Stimulated activated CD8-positive, alpha-beta memory T cell treated with anti-CD3 and anti-CD28 coated beads, Interleukin-12 subunit alpha, Interleukin-12 subunit beta, amount 100 ng/mL, for 24 hours (primary cell): ENCODE measurements at regions not wholly inside any gene's neighbourhood (a gene's known extent, or its start where the extent isn't known, plus 50 kb on each side); places are given as distances from the start of the nearest gene placed in this dataset.

Experiments
- DNase-seq: peaks from one replicate; pipeline ENCODE4 v3.0.0-alpha.2; 2020; ENCODE audit errors: extremely low read depth

GRCh38 chr9:80841888-80842287 is 847.5 kb downstream of the TLE1 start:
- no peak for DNase-seq

- DNase-seq, result no peak
These were observed 849.3 kb downstream of the TLE1 start for GRCh38 chr9:80839821-80840675.

- DNase-seq, result no peak
These were observed 853.3 kb downstream of the TLE1 start for GRCh38 chr9:80836013-80836412.

DNA sequence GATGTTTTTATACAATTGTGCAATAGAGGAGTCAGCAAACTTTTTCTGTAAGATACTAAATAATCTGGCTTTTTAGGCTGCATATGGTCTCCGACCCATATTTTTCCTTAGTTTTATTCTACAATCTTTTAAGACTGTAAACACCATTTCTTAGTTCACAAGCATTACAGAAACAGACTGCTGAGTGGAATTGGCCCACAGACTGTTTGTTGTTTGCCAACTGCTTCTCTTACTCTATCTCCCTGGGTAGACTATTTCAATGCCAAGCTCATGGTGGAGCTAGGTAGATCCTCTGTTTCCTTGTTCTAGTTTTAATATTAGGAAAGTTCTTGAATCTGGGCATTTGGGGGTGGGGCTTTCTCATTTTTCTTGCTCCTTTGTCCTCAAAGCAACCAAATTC is 857.6 kb downstream of the TLE1 start:
- no peak for DNase-seq

DNA sequence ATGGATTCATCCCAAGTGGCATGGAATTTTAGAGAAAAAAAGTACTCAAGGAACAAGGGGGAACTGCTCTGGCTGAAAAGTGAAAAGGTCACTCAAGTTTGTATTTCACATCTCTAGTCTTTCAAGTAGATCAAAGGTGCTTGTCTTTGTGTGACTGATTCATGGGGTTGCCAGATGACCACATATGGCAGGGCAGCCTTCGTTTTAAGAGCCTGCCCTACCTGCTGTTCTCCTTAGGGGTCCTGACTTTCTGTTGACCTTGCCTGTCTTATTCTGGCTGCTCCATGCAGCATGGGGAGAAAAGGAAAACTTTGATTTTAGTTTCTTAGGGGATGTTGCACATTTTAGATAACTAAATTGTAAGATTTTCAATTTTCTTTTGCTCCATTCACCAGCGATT is 877.7 kb downstream of the TLE1 start:
- no peak for DNase-seq

DNA sequence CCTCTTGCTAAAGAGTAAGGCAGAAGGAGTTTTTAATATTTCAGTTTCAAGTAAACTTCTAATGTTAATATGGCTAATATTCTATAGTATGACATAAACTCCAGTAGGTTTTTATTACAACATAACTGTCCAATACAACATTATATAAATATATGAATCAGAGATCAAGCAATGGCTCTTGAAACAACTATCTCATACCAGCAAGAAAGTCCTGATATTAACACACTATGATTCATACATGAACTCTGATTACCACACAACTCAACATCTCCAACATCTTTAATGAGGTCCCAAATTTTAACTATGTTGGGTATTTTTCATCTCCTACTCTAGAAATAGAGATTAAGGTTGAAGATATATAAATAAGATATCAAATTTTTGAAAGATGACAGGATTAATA is 878.3 kb downstream of the TLE1 start:
- DNase-seq, result no peak

GRCh38 chr9:80806671-80807070 is 882.7 kb downstream of the TLE1 start:
- DNase-seq, result no peak

GRCh38 chr9:80804873-80805272 is 884.5 kb downstream of the TLE1 start:
- no peak for DNase-seq

DNA sequence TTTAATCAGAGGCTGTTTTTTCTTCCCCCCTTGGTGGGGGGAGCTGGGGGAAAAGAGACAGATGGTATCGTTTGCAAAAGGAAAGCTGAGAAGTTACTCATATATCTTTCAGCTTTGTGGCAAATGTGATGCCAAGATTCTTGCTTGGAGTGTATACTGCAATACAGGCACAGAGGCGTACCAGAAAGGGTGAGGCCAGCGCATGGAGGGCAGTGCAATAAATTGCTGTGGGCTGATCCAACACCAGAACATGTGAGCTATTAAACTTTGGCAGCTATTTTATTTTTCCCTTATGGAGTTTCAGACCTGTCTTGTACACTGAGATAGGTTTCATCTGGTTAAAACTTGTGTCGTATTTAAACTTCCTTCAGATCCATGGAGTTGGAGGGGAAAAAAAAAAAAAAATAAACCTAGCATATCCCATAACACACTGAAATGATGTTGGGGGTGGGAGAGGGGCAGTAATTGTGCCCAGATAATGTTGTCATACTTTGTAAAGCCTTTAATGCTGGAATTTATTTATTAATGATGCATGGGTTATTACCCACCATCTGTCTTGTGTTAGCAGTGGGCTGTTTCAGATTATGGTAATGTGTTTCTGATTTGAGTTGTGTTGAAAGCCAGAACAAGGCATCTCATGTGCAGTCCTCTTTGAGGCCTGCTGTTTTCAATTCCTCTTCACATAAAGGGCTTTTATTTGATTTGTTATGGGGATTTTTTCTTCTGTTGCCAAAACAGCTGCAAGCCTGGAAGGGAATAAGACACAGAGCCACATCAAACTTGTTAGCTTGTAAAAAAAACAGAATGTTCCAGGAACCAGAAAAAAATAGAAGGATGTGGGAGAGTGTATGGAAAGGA is 891.3 kb downstream of the TLE1 start:
- no peak for DNase-seq

DNA sequence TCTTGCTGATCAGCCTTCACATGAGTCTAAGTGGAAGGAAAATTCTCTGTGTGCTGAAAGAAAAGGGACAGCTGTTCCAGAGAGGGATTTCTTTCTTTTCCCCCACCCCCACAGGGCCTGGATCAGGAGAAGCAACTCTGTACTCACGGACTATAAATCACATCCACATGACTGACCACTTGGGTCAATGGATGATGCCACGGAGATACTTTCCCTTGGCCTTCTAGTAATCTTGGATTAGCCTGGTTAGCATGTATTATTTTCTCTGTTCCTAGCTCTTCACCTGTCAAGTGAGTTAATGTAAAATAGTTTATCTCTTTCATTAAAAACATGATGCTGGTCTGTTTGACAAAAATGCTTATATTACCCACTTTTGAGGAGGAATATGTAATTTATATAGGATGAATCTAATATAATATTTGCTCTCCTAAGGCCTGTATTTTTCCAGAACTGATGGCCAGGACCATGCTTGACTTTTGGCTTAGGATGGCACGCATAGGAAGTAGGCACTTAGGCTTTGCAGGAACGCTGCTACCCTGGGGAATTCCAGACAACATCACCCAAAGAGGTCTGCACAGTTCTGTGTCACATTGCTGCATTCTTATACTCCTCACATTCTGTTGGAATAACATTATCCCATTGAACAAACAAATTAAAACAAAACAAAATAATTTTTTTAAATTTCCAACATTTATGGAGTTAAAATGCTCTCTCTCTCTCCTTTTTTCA is 892.1 kb downstream of the TLE1 start:
- DNase-seq, result no peak

DNA sequence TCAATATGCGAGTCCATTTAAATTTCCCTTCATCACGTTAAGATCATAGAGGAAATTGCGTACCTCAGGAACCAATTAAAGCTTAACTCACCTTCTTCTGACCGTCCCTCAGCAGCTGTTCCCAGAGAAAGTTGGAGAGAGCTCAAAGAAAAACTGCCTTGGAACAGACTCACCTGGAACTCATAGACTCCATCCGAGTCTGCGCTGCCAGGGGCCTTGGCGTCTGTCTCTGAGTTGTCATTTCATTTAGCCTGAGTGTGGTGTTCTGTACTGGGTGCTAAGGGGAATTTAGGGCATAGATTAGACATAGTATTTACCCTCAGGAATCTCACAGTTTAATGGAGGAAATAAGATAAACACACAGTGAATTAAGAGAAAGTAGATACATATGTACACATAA is 892.7 kb downstream of the TLE1 start:
- no peak for DNase-seq

DNA sequence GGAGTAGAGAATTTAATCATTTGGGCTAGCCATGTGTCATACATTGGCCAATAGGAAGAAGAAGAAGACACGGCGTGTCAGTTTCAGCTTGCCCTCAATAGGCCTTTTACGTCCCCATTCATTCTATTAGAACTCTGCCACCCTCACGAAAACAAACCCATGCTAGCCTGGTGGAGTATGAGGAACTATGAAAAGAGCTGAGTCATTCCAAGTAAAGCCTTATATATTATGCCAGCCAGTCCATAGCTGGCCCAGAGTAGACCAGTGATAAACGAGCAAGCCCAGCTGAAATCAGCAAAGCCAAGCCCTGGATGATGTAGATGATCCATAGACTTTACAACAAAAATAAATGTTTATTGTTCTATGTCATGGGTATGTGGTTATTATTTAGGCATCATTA is 895.1 kb downstream of the TLE1 start:
- no peak for DNase-seq

DNA sequence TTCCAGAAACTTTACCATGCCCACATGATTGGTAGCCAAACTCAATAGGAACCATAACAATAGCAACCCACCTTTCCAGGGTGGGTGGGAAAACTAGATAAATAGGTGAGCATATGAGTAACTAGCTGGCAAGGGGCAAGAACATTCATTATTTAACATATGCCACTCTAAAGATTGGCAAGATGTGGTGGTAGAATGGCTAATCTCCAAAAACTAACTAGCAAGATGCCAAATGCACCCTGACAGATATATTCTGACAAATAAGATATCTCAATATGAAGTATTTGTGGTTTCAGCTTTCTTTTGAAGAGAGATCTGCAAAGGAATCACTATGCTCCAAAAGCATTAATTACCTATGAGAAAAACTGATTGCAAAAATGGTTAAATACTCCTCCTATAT is 895.6 kb downstream of the TLE1 start:
- DNase-seq, result no peak

DNA sequence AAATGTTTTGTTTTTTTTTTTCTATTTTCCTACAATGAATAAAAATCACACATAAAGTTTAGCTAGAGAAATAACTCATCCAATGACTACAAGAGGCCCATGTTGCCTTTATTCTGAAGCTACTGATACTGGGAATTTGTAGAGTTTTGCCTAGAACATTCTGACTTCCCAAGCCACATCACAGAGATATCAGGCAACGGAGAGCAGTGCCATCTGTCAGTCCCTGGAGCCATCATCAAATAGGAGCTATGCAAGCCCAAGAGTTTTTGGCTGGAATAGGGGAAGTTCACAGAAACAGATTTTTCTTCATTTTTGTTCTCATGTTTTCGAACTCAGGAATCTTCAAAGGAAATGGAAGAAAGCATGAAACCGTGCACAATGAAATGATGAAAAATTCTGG is 896.6 kb downstream of the TLE1 start:
- DNase-seq, result no peak

GRCh38 chr9:80791836-80792235 is 897.5 kb downstream of the TLE1 start:
- DNase-seq, result no peak

GRCh38 chr9:80790764-80791163 is 898.6 kb downstream of the TLE1 start:
- no peak for DNase-seq

GRCh38 chr9:80789831-80790230 is 899.5 kb downstream of the TLE1 start:
- DNase-seq, result no peak

- no peak for DNase-seq
These were observed 901.7 kb downstream of the TLE1 start for GRCh38 chr9:80787636-80788035.

GRCh38 chr9:80784647-80785046 is 904.7 kb downstream of the TLE1 start:
- DNase-seq, result no peak

DNA sequence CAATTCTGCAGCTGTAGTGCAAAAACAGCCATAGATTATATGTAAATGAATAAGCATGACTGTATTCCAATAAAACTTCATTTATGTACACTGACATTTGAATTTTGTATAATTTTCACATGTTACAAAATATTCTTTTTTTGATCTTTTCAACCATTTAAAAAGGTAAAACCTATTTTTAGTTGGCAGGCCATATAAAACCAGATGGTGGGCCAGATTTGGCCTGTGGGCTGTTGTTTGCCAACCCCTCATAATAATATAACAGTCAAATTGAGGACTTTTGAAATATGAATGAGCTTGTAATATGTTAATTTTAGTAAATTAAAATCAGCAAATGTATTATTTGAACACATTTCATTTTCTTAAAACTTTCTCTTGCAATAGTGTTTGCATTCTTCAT is 913.4 kb downstream of the TLE1 start:
- no peak for DNase-seq

DNA sequence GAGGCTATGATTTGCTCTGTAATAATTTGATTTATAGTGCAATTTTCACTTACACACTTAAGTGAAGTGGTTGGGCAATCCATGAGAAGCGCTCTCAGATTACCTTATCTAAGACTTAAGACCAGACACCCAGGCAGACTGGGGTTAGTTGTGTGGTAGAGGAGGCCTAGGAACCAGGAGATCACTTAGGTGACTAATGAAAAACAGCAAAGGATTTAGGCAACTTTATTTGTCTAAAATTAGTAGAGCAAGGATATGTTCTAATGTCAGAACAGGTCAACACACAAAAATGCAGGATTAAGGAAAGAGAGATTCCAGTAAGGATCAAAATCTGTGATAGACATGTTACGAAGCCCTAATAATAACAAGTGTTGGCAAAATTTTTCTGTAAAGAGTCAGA is 913.8 kb downstream of the TLE1 start:
- no peak for DNase-seq

- DNase-seq, result no peak
These were observed 917.6 kb downstream of the TLE1 start for GRCh38 chr9:80771555-80772347.
